AG04449 (cell line): ENCODE measurements at regions not wholly inside any gene's neighbourhood (a gene's known extent, or its start where the extent isn't known, plus 50 kb on each side); places are given as distances from the start of the nearest gene placed in this dataset.

ENCODE experiments used
- CTCF ChIA-PET: fragments of 350-600 bp; formaldehyde crosslinking; extraction: SDS; loops from one replicate; lab custom pipeline; 2021; ENCODE audit warnings: antibody characterized with exemption; lab: Yijun Ruan, JAX
- POLR2A ChIA-PET: fragments of 400-600, 350-600 bp; formaldehyde crosslinking; extraction: SDS; loops from one replicate; lab custom pipeline; 2020; ENCODE audit warnings: antibody characterized with exemption, inconsistent platforms; lab: Yijun Ruan, JAX
- DNase-seq: peaks from one replicate; pipeline ENCODE4 v3.0.0-alpha.2; 2010; ENCODE audit warnings: low read depth, low spot score
- H3K4me3 ChIP-seq: 2 replicates; pipeline ENCODE4 v1.5.1; 2011; ENCODE audit warnings: low read depth, mild to moderate bottlenecking, control low read depth, low read length
- CTCF ChIP-seq: IDR thresholded peaks from one replicate; pipeline ENCODE4 v1.5.1; 2011; ENCODE audit warnings: mild to moderate bottlenecking, moderate library complexity, low read length, control low read depth, inconsistent platforms; ENCODE audit not compliant: insufficient read depth; ENCODE audit errors: missing control alignments

- H3K4me3 ChIP-seq, result no peak overlapping the region
- TF ChIP-seq CTCF, result no peak
- no peak for DNase-seq
- ChIA-PET CTCF (interaction anchor here (1.4 to 2.4 kb wide), 2 partner anchors 247 to 249 kb away, joined by 4 to 8 read pairs; no protein-coding TSS in a partner anchor), POLR2A (interaction anchor here (1.0 kb wide), 1 partner anchor 266 kb away, joined by 4 read pairs; the partner anchor contains the start of gene RPL31)
Observed at GRCh38 chr2:100736121-100736915, 83.6 kb upstream of the NPAS2 start.

- H3K4me3 ChIP-seq, result no peak overlapping the region
- no peak for DNase-seq
- ChIA-PET POLR2A (no interaction called here), CTCF (interaction anchor here (1.0 to 1.5 kb wide), 5 partner anchors 10 to 246 kb away, joined by 3 to 6 read pairs (median 4); no protein-coding TSS in a partner anchor)
- no peak for TF ChIP-seq CTCF
Observed at GRCh38 chr2:100739735-100740432, 80.1 kb upstream of the NPAS2 start.

GRCh38 chr2:100741880-100742276, 78.1 kb upstream of the NPAS2 start:
- TF ChIP-seq CTCF, result no peak
- no peak for DNase-seq
- ChIA-PET CTCF (interaction anchor here (1.1 kb wide), 1 partner anchor 10 kb away, joined by 4 read pairs; no protein-coding TSS in a partner anchor), POLR2A (interaction anchor here (0.7 to 1.7 kb wide), 6 partner anchors 8 to 262 kb away, joined by 3 to 14 read pairs (median 6); no protein-coding TSS in a partner anchor)
- H3K4me3 ChIP-seq, result peak overlapping the region; percentile 26

- H3K4me3 ChIP-seq, result peak overlapping the region; percentile 28
Observed at GRCh38 chr2:100742277-100743254, 77.4 kb upstream of the NPAS2 start.

GRCh38 chr2:100743741-100744140, 76.2 kb upstream of the NPAS2 start:
- CTCF ChIA-PET, result interaction anchor here (0.9 to 1.8 kb wide), 2 partner anchors 239 to 260 kb away, joined by 3 to 5 read pairs; no protein-coding TSS in a partner anchor
- POLR2A ChIA-PET, result no interaction called here
- no peak for TF ChIP-seq CTCF
- H3K4me3 ChIP-seq, result no peak overlapping the region
- DNase-seq, result no peak

More at GRCh38 chr2:100742277-100743254, 77.4 kb upstream of the NPAS2 start:
- POLR2A ChIA-PET, result interaction anchor here (0.6 to 1.7 kb wide), 7 partner anchors 9 to 261 kb away, joined by 3 to 14 read pairs (median 4); no protein-coding TSS in a partner anchor
- CTCF ChIA-PET, result interaction anchor here (1.1 kb wide), 1 partner anchor 11 kb away, joined by 4 read pairs; no protein-coding TSS in a partner anchor
- DNase-seq, result peak; percentile 98
- TF ChIP-seq CTCF, result no peak
